Anterior cingulate cortex (tissue), 58 donors: ENCODE measurements at regions not wholly inside any gene's neighbourhood (a gene's known extent, or its start where the extent isn't known, plus 50 kb on each side); places are given as distances from the start of the nearest gene placed in this dataset.
"Not testable (repeated sequence)": the region's sequence is repeated elsewhere in the genome, so short reads cannot be mapped to it uniquely, and the experiment has no call there.

Experiments
- DNase-seq, 58 donors: peaks; one replicate each; lab custom pipeline; 2025; lab: John Stamatoyannopoulos, UW

GRCh38 chr5:53399926-53400697 is 80.3 kb upstream of the FST start:
- no peak for DNase-seq

- no peak for DNase-seq
These were observed 77.1 kb upstream of the FST start for GRCh38 chr5:53403291-53403690.

- DNase-seq: no peak
These were observed 76.7 kb upstream of the FST start for GRCh38 chr5:53403758-53404157.

- no peak for DNase-seq
These were observed 75.0 kb upstream of the FST start for GRCh38 chr5:53405396-53405795.

GRCh38 chr5:53406630-53407316 is 73.7 kb upstream of the FST start:
- DNase-seq: no peak

- DNase-seq: no peak
These were observed 73.1 kb upstream of the FST start for GRCh38 chr5:53407373-53407772.

- no peak for DNase-seq
These were observed 69.0 kb upstream of the FST start for GRCh38 chr5:53411388-53411787.

GRCh38 chr5:53412499-53412898 is 67.9 kb upstream of the FST start:
- DNase-seq: not testable (repeated sequence)

- DNase-seq: no peak
These were observed 64.2 kb upstream of the FST start for GRCh38 chr5:53416144-53416738.

GRCh38 chr5:53418409-53418808 is 62.0 kb upstream of the FST start:
- DNase-seq: no peak

GRCh38 chr5:53418826-53419658 is 61.4 kb upstream of the FST start:
- DNase-seq: no peak

GRCh38 chr5:53422539-53422938 is 57.9 kb upstream of the FST start:
- DNase-seq: peak in 1 of 58 donors; percentile 1

GRCh38 chr5:53423724-53424123 is 56.7 kb upstream of the FST start:
- DNase-seq: no peak

- DNase-seq: no peak
These were observed 55.5 kb upstream of the FST start for GRCh38 chr5:53424686-53425615.

- peak in 2 of 58 donors; percentile 1 to 2 for DNase-seq
These were observed 54.5 kb upstream of the FST start for GRCh38 chr5:53425687-53426511.

- no peak for DNase-seq
These were observed 54.0 kb upstream of the FST start for GRCh38 chr5:53426512-53426830.

- no peak for DNase-seq
These were observed 53.6 kb upstream of the FST start for GRCh38 chr5:53426878-53427277.

- DNase-seq: no peak
These were observed 52.5 kb upstream of the FST start for GRCh38 chr5:53427965-53428364.

- no peak for DNase-seq
These were observed 50.7 kb upstream of the FST start for GRCh38 chr5:53429706-53430105.
